Fibroblast of skin of right biceps (primary cell): ENCODE measurements at regions not wholly inside any gene's neighbourhood (a gene's known extent, or its start where the extent isn't known, plus 50 kb on each side); places are given as distances from the start of the nearest gene placed in this dataset.

Experiments used
- DNase-seq: peaks from one replicate; pipeline ENCODE4 v3.0.0-alpha.2; 2013

GRCh38 chr3:170643831-170644230, 58.0 kb upstream of the SLC7A14 start:
- DNase-seq, result no peak

GRCh38 chr3:170642882-170643601, 57.2 kb upstream of the SLC7A14 start:
- no peak for DNase-seq

- DNase-seq, result peak; percentile 18
Observed at GRCh38 chr3:170641510-170642236, 55.8 kb upstream of the SLC7A14 start.

DNA sequence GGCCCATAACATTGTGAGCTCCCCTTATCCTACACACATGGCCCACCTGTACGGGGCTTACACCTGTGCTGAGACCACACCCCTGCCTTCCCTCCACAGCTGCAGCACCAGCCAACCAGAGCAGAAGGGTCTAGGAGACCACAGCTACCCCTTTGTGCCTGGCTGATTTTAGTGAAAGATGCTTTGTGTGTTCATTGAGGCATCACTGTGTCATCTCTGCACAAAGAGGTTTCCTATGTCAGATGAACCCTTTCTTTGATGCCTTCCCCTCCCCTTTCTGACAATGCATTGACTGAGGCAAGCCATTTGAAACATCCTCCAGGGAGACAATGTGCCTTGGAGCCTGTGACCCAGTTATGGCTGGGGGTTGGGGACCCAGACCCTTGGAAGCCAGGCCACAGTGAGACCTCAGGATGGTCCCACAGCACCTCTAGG, 54.9 kb upstream of the SLC7A14 start:
- DNase-seq, result no peak

- no peak for DNase-seq
Observed at GRCh38 chr3:170638988-170639387, 53.1 kb upstream of the SLC7A14 start.

DNA sequence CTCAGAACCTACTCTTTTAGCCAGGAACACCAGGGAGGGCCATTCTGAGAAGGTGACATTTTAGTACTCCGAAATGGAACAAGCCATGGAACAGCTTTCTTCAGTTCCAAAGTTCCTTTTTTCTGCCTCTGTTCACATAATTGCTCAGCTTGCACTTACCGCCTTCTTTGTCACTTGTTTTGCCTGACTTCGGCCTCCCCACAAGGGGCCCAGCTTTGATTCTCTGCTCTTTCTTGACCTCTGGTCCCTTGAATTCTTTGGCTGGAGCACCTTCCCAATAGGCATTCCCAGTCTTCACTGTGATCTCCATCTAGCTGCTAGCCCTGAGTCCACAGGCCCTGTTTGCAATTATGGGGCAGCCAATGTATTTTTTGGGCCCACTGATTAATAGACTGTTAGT, 51.4 kb upstream of the SLC7A14 start:
- no peak for DNase-seq

DNA sequence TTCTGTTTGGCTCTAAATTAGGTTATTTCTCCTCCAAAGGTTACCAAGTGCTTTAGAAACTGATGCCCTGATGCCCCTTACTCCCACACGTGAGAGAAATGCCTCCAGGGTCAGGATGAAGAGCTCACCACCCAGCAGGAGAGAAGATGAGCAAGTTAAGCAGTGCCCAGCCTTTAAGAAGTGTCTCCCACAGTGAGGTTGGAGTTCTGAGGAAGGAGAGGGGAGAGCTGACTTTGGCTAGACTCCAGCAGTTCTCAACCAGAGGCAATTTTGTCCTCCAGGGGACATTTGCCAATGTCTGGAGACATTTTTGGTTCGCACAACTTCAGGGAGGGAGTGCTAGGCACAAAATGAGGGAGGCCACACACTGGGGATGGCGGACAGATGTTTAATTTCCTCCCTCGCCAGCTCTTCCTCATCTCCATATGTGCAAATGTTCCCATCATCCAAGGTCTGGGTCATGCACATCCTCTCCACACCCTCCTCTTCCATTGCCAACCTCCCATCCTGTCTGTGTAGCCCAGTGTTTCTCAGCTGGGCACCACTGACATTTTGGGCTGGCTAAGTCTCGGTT, 50.6 kb upstream of the SLC7A14 start:
- DNase-seq, result no peak
